Karpas-422 (cell line): ENCODE measurements at regions not wholly inside any gene's neighbourhood (a gene's known extent, or its start where the extent isn't known, plus 50 kb on each side); places are given as distances from the start of the nearest gene placed in this dataset.

Source experiments
- DNase-seq: peaks from one replicate; pipeline ENCODE4 v3.0.0-alpha.2; 2015
- H2AFZ ChIP-seq: fragments of 200-600 bp; sonication (generic); 2 replicates; pipeline ENCODE4 v1.6.1; 2014; ENCODE audit warnings: antibody characterized with exemption, low read length, mixed read lengths
- H3K27ac ChIP-seq: fragments of 200-600 bp; sonication (generic); 2 replicates; pipeline ENCODE4 v1.5.1; 2014; ENCODE audit warnings: mild to moderate bottlenecking, low read length, moderate library complexity
- H3K27me3 ChIP-seq: fragments of 200-600 bp; sonication (generic); 2 replicates; pipeline ENCODE4 v1.6.1; 2014; ENCODE audit warnings: low read length, mixed read lengths
- H3K36me3 ChIP-seq: fragments of 200-600 bp; sonication (generic); 2 replicates; pipeline ENCODE4 v1.6.1; 2014; ENCODE audit warnings: low read length, mixed read lengths; ENCODE audit not compliant: insufficient read depth
- H3K4me1 ChIP-seq: fragments of 200-600 bp; sonication (generic); 2 replicates; pipeline ENCODE4 v1.6.1; 2014; ENCODE audit warnings: mild to moderate bottlenecking, low read length, mixed read lengths
- H3K4me2 ChIP-seq: fragments of 200-600 bp; sonication (generic); 2 replicates; pipeline ENCODE4 v1.6.1; 2014; ENCODE audit warnings: low read length, low read depth, mild to moderate bottlenecking; ENCODE audit not compliant: poor library complexity, severe bottlenecking
- H3K4me3 ChIP-seq: fragments of 200-600 bp; sonication (generic); 2 replicates; pipeline ENCODE4 v1.5.1; 2014; ENCODE audit warnings: mild to moderate bottlenecking, antibody characterized with exemption, low read length, mixed read lengths
- H3K79me2 ChIP-seq: fragments of 200-600 bp; sonication (generic); 2 replicates; pipeline ENCODE4 v1.6.1; 2014; ENCODE audit warnings: mild to moderate bottlenecking, low read length, mixed read lengths
- H3K9ac ChIP-seq: fragments of 200-600 bp; sonication (generic); 2 replicates; pipeline ENCODE4 v1.6.0; 2014; ENCODE audit warnings: low read length
- H3K9me2 ChIP-seq: fragments of 200-600 bp; sonication (generic), shearing (Covaris generic); replicated peaks from 2 replicates; pipeline ENCODE4 v1.6.0; 2014; ENCODE audit warnings: mild to moderate bottlenecking, low read length, moderate library complexity; ENCODE audit not compliant: insufficient read depth
- H3K9me3 ChIP-seq: fragments of 300-700, 200-600 bp; sonication (generic); 2 replicates; pipeline ENCODE4 v1.6.1; 2014; ENCODE audit warnings: low read length, mixed read lengths
- H4K20me1 ChIP-seq: fragments of 200-600 bp; sonication (generic); 2 replicates; pipeline ENCODE4 v1.6.1; 2014; ENCODE audit warnings: mild to moderate bottlenecking, antibody characterized with exemption, low read length, low read depth; ENCODE audit not compliant: insufficient read depth

GRCh38 chr1:56107275-56107638 is 472.1 kb downstream of the PLPP3 start:
- no peaks in the 10 kb centered on the region for H3K27me3 ChIP-seq
- no peaks in the 10 kb centered on the region for H3K9me2 ChIP-seq
- DNase-seq = no peak
- H2AFZ ChIP-seq = no peak overlapping the region
- no peaks in the 10 kb centered on the region for H3K36me3 ChIP-seq
- no peak overlapping the region for H3K9ac ChIP-seq
- H4K20me1 ChIP-seq = no peaks in the 10 kb centered on the region
- no peak overlapping the region for H3K4me3 ChIP-seq
- H3K27ac ChIP-seq = no peak overlapping the region
- no peaks in the 10 kb centered on the region for H3K9me3 ChIP-seq
- no peak overlapping the region for H3K4me2 ChIP-seq
- H3K4me1 ChIP-seq = no peaks in the 10 kb centered on the region
- H3K79me2 ChIP-seq = no peaks in the 10 kb centered on the region

- no peak overlapping the region for H3K4me3 ChIP-seq
- no peaks in the 10 kb centered on the region for H4K20me1 ChIP-seq
- H3K9ac ChIP-seq = no peak overlapping the region
- H3K79me2 ChIP-seq = no peaks in the 10 kb centered on the region
- no peaks in the 10 kb centered on the region for H3K9me2 ChIP-seq
- H3K9me3 ChIP-seq = no peaks in the 10 kb centered on the region
- H3K4me2 ChIP-seq = no peak overlapping the region
- H3K36me3 ChIP-seq = no peaks in the 10 kb centered on the region
- no peaks in the 10 kb centered on the region for H3K27me3 ChIP-seq
- DNase-seq = no peak
- H3K27ac ChIP-seq = no peak overlapping the region
- H3K4me1 ChIP-seq = no peaks in the 10 kb centered on the region
- no peak overlapping the region for H2AFZ ChIP-seq
These were observed 472.7 kb downstream of the PLPP3 start for GRCh38 chr1:56106531-56107274.

- DNase-seq = no peak
- H3K4me2 ChIP-seq = no peak overlapping the region
- no peaks in the 10 kb centered on the region for H3K9me3 ChIP-seq
These were observed 474.0 kb downstream of the PLPP3 start for GRCh38 chr1:56105397-56105796.

GRCh38 chr1:56099766-56100265 is 479.5 kb downstream of the PLPP3 start:
- no peak overlapping the region for H3K4me2 ChIP-seq
- no peaks in the 10 kb centered on the region for H3K9me3 ChIP-seq
- no peaks in the 10 kb centered on the region for H3K79me2 ChIP-seq
- no peak overlapping the region for H3K4me3 ChIP-seq
- no peaks in the 10 kb centered on the region for H3K4me1 ChIP-seq
- H3K9ac ChIP-seq = no peak overlapping the region
- DNase-seq = no peak
- H3K27ac ChIP-seq = no peak overlapping the region
- H3K27me3 ChIP-seq = no peaks in the 10 kb centered on the region
- H3K9me2 ChIP-seq = no peaks in the 10 kb centered on the region
- H4K20me1 ChIP-seq = no peaks in the 10 kb centered on the region
- no peaks in the 10 kb centered on the region for H3K36me3 ChIP-seq
- H2AFZ ChIP-seq = no peak overlapping the region

More at GRCh38 chr1:56105397-56105796, 474.0 kb downstream of the PLPP3 start:
- Histone ChIP-seq H2AFZ (no peak overlapping the region), H3K79me2 (no peaks in the 10 kb centered on the region), H3K27me3 (no peaks in the 10 kb centered on the region), H3K9ac (no peak overlapping the region), H3K4me3 (no peak overlapping the region), H3K27ac (no peak overlapping the region), H3K36me3 (no peaks in the 10 kb centered on the region), H4K20me1 (no peaks in the 10 kb centered on the region), H3K4me1 (no peaks in the 10 kb centered on the region), H3K9me2 (no peaks in the 10 kb centered on the region)

- Histone ChIP-seq H3K36me3 (no peaks in the 10 kb centered on the region), H3K4me1 (no peaks in the 10 kb centered on the region), H3K27me3 (no peaks in the 10 kb centered on the region), H3K9me3 (no peaks in the 10 kb centered on the region), H3K4me2 (no peak overlapping the region), H2AFZ (no peak overlapping the region), H3K9me2 (no peaks in the 10 kb centered on the region), H3K27ac (no peak overlapping the region), H4K20me1 (no peaks in the 10 kb centered on the region), H3K4me3 (no peak overlapping the region), H3K79me2 (no peaks in the 10 kb centered on the region), H3K9ac (no peak overlapping the region)
- no peak for DNase-seq
These were observed 480.4 kb downstream of the PLPP3 start for GRCh38 chr1:56098946-56099345.

GRCh38 chr1:56097713-56098112 is 481.6 kb downstream of the PLPP3 start:
- H3K79me2 ChIP-seq = no peaks in the 10 kb centered on the region
- DNase-seq = no peak
- no peak overlapping the region for H3K4me3 ChIP-seq
- H3K36me3 ChIP-seq = no peaks in the 10 kb centered on the region
- no peak overlapping the region for H3K9ac ChIP-seq
- H3K27ac ChIP-seq = no peak overlapping the region
- no peaks in the 10 kb centered on the region for H3K9me3 ChIP-seq
- no peaks in the 10 kb centered on the region for H3K27me3 ChIP-seq
- H2AFZ ChIP-seq = no peak overlapping the region
- no peaks in the 10 kb centered on the region for H3K9me2 ChIP-seq
- H4K20me1 ChIP-seq = no peaks in the 10 kb centered on the region
- no peak overlapping the region for H3K4me2 ChIP-seq
- no peaks in the 10 kb centered on the region for H3K4me1 ChIP-seq

- DNase-seq = no peak
- Histone ChIP-seq H3K9me2 (no peaks in the 10 kb centered on the region), H3K4me3 (no peak overlapping the region), H3K9ac (no peak overlapping the region), H3K4me1 (no peaks in the 10 kb centered on the region), H3K27ac (no peak overlapping the region), H3K79me2 (no peaks in the 10 kb centered on the region), H3K36me3 (no peaks in the 10 kb centered on the region), H3K27me3 (no peaks in the 10 kb centered on the region), H2AFZ (no peak overlapping the region), H3K4me2 (no peak overlapping the region), H4K20me1 (no peaks in the 10 kb centered on the region), H3K9me3 (no peaks in the 10 kb centered on the region)
These were observed 483.4 kb downstream of the PLPP3 start for GRCh38 chr1:56095696-56096665.

GRCh38 chr1:56094168-56094567 is 485.2 kb downstream of the PLPP3 start:
- H3K4me3 ChIP-seq = no peak overlapping the region
- no peak overlapping the region for H3K9ac ChIP-seq
- no peak overlapping the region for H2AFZ ChIP-seq
- no peak overlapping the region for H3K27ac ChIP-seq
- H3K79me2 ChIP-seq = no peaks in the 10 kb centered on the region
- H4K20me1 ChIP-seq = no peaks in the 10 kb centered on the region
- no peaks in the 10 kb centered on the region for H3K4me1 ChIP-seq
- DNase-seq = no peak
- H3K9me3 ChIP-seq = no peaks in the 10 kb centered on the region
- H3K4me2 ChIP-seq = no peak overlapping the region
- H3K27me3 ChIP-seq = no peaks in the 10 kb centered on the region
- no peaks in the 10 kb centered on the region for H3K9me2 ChIP-seq
- H3K36me3 ChIP-seq = no peaks in the 10 kb centered on the region
